Smooth muscle cell (in vitro differentiated cells): ENCODE measurements at regions not wholly inside any gene's neighbourhood (a gene's known extent, or its start where the extent isn't known, plus 50 kb on each side); places are given as distances from the start of the nearest gene placed in this dataset.
A peak's percentile ranks its signal among the peaks of the same experiment; 100 is the strongest.

Source experiments
- DNase-seq: peaks from one replicate; lab custom pipeline; 2025; ENCODE audit not compliant: unreplicated experiment; lab: John Stamatoyannopoulos, UW
- H2AFZ ChIP-seq: fragments of 200-600 bp; sonication (generic); 2 replicates; pipeline ENCODE4 v1.6.0; 2016; ENCODE audit warnings: antibody characterized with exemption, low read depth, mild to moderate bottlenecking
- H3F3A ChIP-seq: fragments of 200-600 bp; sonication (generic); 2 replicates; pipeline ENCODE4 v1.6.0; 2017; ENCODE audit warnings: antibody characterized with exemption, low read depth
- H3K27ac ChIP-seq: fragments of 200-600 bp; sonication (generic); 2 replicates; pipeline ENCODE4 v1.5.1; 2016; ENCODE audit warnings: low read depth, mild to moderate bottlenecking
- H3K27me3 ChIP-seq: fragments of 200-600 bp; sonication (generic); 2 replicates; pipeline ENCODE4 v1.6.1; 2016; ENCODE audit warnings: low read depth, mild to moderate bottlenecking
- H3K36me3 ChIP-seq: fragments of 200-600 bp; sonication (generic); 2 replicates; pipeline ENCODE4 v1.5.1; 2016; ENCODE audit warnings: low read depth
- H3K4me1 ChIP-seq: fragments of 200-600 bp; sonication (generic); 2 replicates; pipeline ENCODE4 v1.5.1; 2016; ENCODE audit warnings: low read depth
- H3K4me2 ChIP-seq: fragments of 200-600 bp; sonication (generic); 2 replicates; pipeline ENCODE4 v1.6.0; 2016; ENCODE audit warnings: mild to moderate bottlenecking
- H3K4me3 ChIP-seq: fragments of 200-600 bp; sonication (generic); 2 replicates; pipeline ENCODE4 v1.5.1; 2016; ENCODE audit warnings: mild to moderate bottlenecking
- H3K79me2 ChIP-seq: fragments of 200-600 bp; sonication (generic); 2 replicates; pipeline ENCODE4 v1.6.0; 2016; ENCODE audit warnings: low read depth, mild to moderate bottlenecking
- H3K9ac ChIP-seq: fragments of 200-600 bp; sonication (generic); 2 replicates; pipeline ENCODE4 v1.6.0; 2016; ENCODE audit warnings: low read depth
- H3K9me3 ChIP-seq: fragments of 200-600 bp; sonication (generic); replicated peaks from 2 replicates; pipeline ENCODE4 v1.5.1; 2016; ENCODE audit warnings: low read depth
- H4K20me1 ChIP-seq: fragments of 200-600 bp; sonication (generic); 2 replicates; pipeline ENCODE4 v1.6.0; 2016; ENCODE audit warnings: low read depth
- CTCF ChIP-seq: fragments of 200-600 bp; sonication (generic); IDR thresholded peaks from 2 replicates; pipeline ENCODE4 v1.5.1; 2017; ENCODE audit warnings: borderline replicate concordance, mild to moderate bottlenecking, antibody characterized with exemption; ENCODE audit not compliant: insufficient read depth, poor library complexity, severe bottlenecking
- WGBS: methylation state at CpG from one replicate; pipeline ENCODE4 v1.1.7; 2016; ENCODE audit warnings: low lambda C conversion rate; 5-methylcytosine and 5-hydroxymethylcytosine counted together

GRCh38 chr5:56493308-56493707, 260.2 kb upstream of the ANKRD55 start:
- Histone ChIP-seq H3K27ac (peak overlapping the region; percentile 85), H3K36me3 (no peaks in the 10 kb centered on the region), H4K20me1 (no peaks in the 10 kb centered on the region), H3K4me3 (no peak overlapping the region), H3F3A (peaks cover 36% of the 10 kb centered on the region), H3K27me3 (no peaks in the 10 kb centered on the region), H3K9me3 (no peaks in the 10 kb centered on the region), H3K4me1 (peaks cover 13% of the 10 kb centered on the region), H2AFZ (peak overlapping the region; percentile 59), H3K79me2 (no peaks in the 10 kb centered on the region), H3K4me2 (peak overlapping the region; percentile 78), H3K9ac (no peak overlapping the region)
- WGBS = 82% methylated on average over 6 of the region's 6 CpGs
- no peak for TF ChIP-seq CTCF
- no peak for DNase-seq

GRCh38 chr5:56492812-56493211, 259.7 kb upstream of the ANKRD55 start:
- WGBS = 72% methylated on average over 5 of the region's 5 CpGs

GRCh38 chr5:56490971-56491468, 257.9 kb upstream of the ANKRD55 start:
- Histone ChIP-seq H3K9ac (no peak overlapping the region), H3K27ac (peak overlapping the region; percentile 76), H3K36me3 (no peaks in the 10 kb centered on the region), H4K20me1 (no peaks in the 10 kb centered on the region), H3K4me3 (peak overlapping the region; percentile 11), H3K9me3 (no peaks in the 10 kb centered on the region), H2AFZ (peak overlapping the region; percentile 28), H3K4me1 (peaks cover 13% of the 10 kb centered on the region), H3K27me3 (no peaks in the 10 kb centered on the region), H3K79me2 (no peaks in the 10 kb centered on the region), H3K4me2 (peak overlapping the region; percentile 72), H3F3A (peaks cover 29% of the 10 kb centered on the region)
- TF ChIP-seq CTCF = no peak
- 0% methylated on average over 9 of the region's 9 CpGs for WGBS
- DNase-seq = no peak

More at GRCh38 chr5:56492812-56493211, 259.7 kb upstream of the ANKRD55 start:
- Histone ChIP-seq H3K9ac (no peak overlapping the region), H3F3A (peaks cover 36% of the 10 kb centered on the region), H2AFZ (no peak overlapping the region), H3K4me2 (no peak overlapping the region), H4K20me1 (no peaks in the 10 kb centered on the region), H3K79me2 (no peaks in the 10 kb centered on the region), H3K36me3 (no peaks in the 10 kb centered on the region), H3K4me1 (peaks cover 13% of the 10 kb centered on the region), H3K4me3 (no peak overlapping the region), H3K27ac (peak overlapping the region; percentile 85), H3K27me3 (no peaks in the 10 kb centered on the region), H3K9me3 (no peaks in the 10 kb centered on the region)
- DNase-seq = no peak
- no peak for TF ChIP-seq CTCF

- Histone ChIP-seq H4K20me1 (no peaks in the 10 kb centered on the region), H3K36me3 (no peaks in the 10 kb centered on the region), H3K4me1 (peaks cover 12% of the 10 kb centered on the region), H2AFZ (no peak overlapping the region), H3K9ac (no peak overlapping the region), H3K79me2 (no peaks in the 10 kb centered on the region), H3K4me3 (no peak overlapping the region), H3K27ac (no peak overlapping the region), H3K9me3 (no peaks in the 10 kb centered on the region), H3F3A (peaks cover 26% of the 10 kb centered on the region), H3K4me2 (no peak overlapping the region), H3K27me3 (no peaks in the 10 kb centered on the region)
- 59% methylated on average over 4 of the region's 4 CpGs for WGBS
- no peak for TF ChIP-seq CTCF
- DNase-seq = no peak
Observed at GRCh38 chr5:56489272-56489671, 256.1 kb upstream of the ANKRD55 start.
